B cell (primary cell): ENCODE measurements at regions not wholly inside any gene's neighbourhood (a gene's known extent, or its start where the extent isn't known, plus 50 kb on each side); places are given as distances from the start of the nearest gene placed in this dataset.

Experiments
- EZH2 ChIP-seq: IDR thresholded peaks from 2 replicates; pipeline ENCODE4 v1.6.1; 2012; ENCODE audit warnings: borderline replicate concordance, low read depth, mild to moderate bottlenecking, moderate library complexity, low read length; ENCODE audit not compliant: insufficient read depth, poor library complexity, severe bottlenecking
- TF ChIP-seq, protein P1 (sequence below): fragments of 200-600 bp; IDR thresholded peaks from one replicate; pipeline ENCODE4 v1.8.0; 2022; ENCODE audit warnings: antibody characterized with exemption, mild to moderate bottlenecking

DNA sequence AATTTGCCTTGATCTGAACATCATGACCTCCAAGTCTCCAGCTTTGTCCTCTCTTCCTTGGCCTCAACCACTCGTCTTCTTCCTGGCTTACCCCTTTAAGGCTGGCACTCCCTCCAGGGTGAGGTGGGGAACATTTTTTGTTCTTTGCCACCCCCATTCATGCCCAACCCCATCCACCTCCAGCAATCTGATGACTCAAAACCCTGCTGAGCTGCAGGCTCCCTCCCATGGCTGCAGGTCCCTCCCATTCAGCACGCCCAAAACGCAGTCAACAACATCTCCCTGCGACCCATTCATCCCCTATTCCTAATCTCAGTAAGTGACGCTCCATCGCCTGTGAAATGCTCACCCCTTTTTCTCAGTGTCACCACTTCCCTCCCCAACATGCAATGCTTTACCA is 138.8 kb upstream of the PRMT8 start:
- TF ChIP-seq, protein P1, sequence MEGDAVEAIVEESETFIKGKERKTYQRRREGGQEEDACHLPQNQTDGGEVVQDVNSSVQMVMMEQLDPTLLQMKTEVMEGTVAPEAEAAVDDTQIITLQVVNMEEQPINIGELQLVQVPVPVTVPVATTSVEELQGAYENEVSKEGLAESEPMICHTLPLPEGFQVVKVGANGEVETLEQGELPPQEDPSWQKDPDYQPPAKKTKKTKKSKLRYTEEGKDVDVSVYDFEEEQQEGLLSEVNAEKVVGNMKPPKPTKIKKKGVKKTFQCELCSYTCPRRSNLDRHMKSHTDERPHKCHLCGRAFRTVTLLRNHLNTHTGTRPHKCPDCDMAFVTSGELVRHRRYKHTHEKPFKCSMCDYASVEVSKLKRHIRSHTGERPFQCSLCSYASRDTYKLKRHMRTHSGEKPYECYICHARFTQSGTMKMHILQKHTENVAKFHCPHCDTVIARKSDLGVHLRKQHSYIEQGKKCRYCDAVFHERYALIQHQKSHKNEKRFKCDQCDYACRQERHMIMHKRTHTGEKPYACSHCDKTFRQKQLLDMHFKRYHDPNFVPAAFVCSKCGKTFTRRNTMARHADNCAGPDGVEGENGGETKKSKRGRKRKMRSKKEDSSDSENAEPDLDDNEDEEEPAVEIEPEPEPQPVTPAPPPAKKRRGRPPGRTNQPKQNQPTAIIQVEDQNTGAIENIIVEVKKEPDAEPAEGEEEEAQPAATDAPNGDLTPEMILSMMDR, result no peak
- no peak for TF ChIP-seq EZH2
